VCaP (cell line): ENCODE measurements at regions not wholly inside any gene's neighbourhood (a gene's known extent, or its start where the extent isn't known, plus 50 kb on each side); places are given as distances from the start of the nearest gene placed in this dataset.

Source experiments
- H3K27ac ChIP-seq: fragments of 450-650 bp; 2 replicates; pipeline ENCODE4 v1.5.1; 2017
- CTCF ChIP-seq: fragments of 450-650 bp; conservative IDR thresholded peaks from 2 replicates; pipeline ENCODE4 v1.5.1; 2017; ENCODE audit warnings: mild to moderate bottlenecking, moderate library complexity

GRCh38 chr4:34664051-34664450, 1580.3 kb downstream of the ARAP2 start:
- H3K27ac ChIP-seq, result no peak overlapping the region
- TF ChIP-seq CTCF, result no peak

- no peak overlapping the region for H3K27ac ChIP-seq
- TF ChIP-seq CTCF, result no peak
Measured at GRCh38 chr4:34676400-34676799, 1567.9 kb downstream of the ARAP2 start.

GRCh38 chr4:34678431-34678830, 1565.9 kb downstream of the ARAP2 start:
- no peak overlapping the region for H3K27ac ChIP-seq
- no peak for TF ChIP-seq CTCF

GRCh38 chr4:34679228-34679627, 1565.1 kb downstream of the ARAP2 start:
- no peak for TF ChIP-seq CTCF
- H3K27ac ChIP-seq, result no peak overlapping the region

- H3K27ac ChIP-seq, result no peak overlapping the region
- no peak for TF ChIP-seq CTCF
Measured at GRCh38 chr4:34709564-34709963, 1534.8 kb downstream of the ARAP2 start.

GRCh38 chr4:34718576-34719245, 1525.6 kb downstream of the ARAP2 start:
- TF ChIP-seq CTCF, result no peak
- no peak overlapping the region for H3K27ac ChIP-seq

- peak; percentile 82 for TF ChIP-seq CTCF
Measured at GRCh38 chr4:34720571-34720970, 1523.7 kb downstream of the ARAP2 start.

More at GRCh38 chr4:34720571-34720970, 1523.7 kb downstream of the ARAP2 start:
- no peak overlapping the region for H3K27ac ChIP-seq
